A549 (cell line): ENCODE measurements at regions not wholly inside any gene's neighbourhood (a gene's known extent, or its start where the extent isn't known, plus 50 kb on each side); places are given as distances from the start of the nearest gene placed in this dataset.

Experiments used
- CHD2 ChIP-seq: fragments of 150-350 bp; IDR thresholded peaks from 2 replicates; pipeline ENCODE4 v1.6.1; 2014; ENCODE audit warnings: low read length; ENCODE audit not compliant: partially characterized antibody
- CTCF ChIP-seq: fragments of >200 bp; sonication (Bioruptor Twin); formaldehyde crosslinking; IDR thresholded peaks from 3 replicates; pipeline ENCODE4 v1.5.1; 2016
- KDM5A ChIP-seq: fragments of 200-600 bp; sonication (generic); IDR thresholded peaks from 2 replicates; pipeline ENCODE4 v1.6.1; 2016; ENCODE audit warnings: antibody characterized with exemption, mild to moderate bottlenecking
- PHF8 ChIP-seq: fragments of 200-600 bp; sonication (generic); IDR thresholded peaks from 2 replicates; pipeline ENCODE4 v1.6.1; 2016; ENCODE audit warnings: low read depth, mild to moderate bottlenecking, antibody characterized with exemption, moderate library complexity, borderline replicate concordance
- POLR2A ChIP-seq: IDR thresholded peaks from 2 replicates; pipeline ENCODE4 v1.6.1; 2012; ENCODE audit warnings: mild to moderate bottlenecking, low read length
- RFX5 ChIP-seq: fragments of 450-650 bp; IDR thresholded peaks from 2 replicates; pipeline ENCODE4 v1.7.1; 2014; ENCODE audit warnings: antibody characterized with exemption, mild to moderate bottlenecking, moderate library complexity
- USF2 ChIP-seq: fragments of 450-650 bp; IDR thresholded peaks from 2 replicates; pipeline ENCODE4 v1.6.1; 2014; ENCODE audit warnings: antibody characterized with exemption
- ZFP36 ChIP-seq: fragments of 450-650 bp; IDR thresholded peaks from 2 replicates; pipeline ENCODE4 v1.6.1; 2014; ENCODE audit warnings: borderline replicate concordance; ENCODE audit not compliant: partially characterized antibody

DNA sequence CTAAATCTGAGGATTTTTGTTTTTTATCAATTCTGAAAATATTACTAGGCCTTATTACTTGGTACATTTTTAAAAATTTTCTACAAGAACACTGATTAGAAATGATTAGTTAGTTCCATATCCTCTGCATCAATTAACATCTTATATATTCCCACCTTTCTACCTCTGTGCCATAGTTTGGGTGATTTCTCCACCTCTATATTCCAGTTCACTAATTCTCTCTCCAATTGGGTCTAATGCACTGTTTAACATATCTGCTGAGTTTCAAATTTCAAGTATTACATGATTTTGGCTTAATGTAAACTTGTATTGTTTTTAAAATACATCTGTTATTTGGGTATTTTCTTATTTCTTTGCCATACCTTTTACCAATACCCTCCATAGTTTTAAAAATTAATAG lies 705.7 kb upstream of the SALL3 start:
- no peak for TF ChIP-seq CTCF
- no peak for TF ChIP-seq PHF8
- TF ChIP-seq RFX5: no peak
- TF ChIP-seq KDM5A: no peak
- TF ChIP-seq ZFP36: no peak
- TF ChIP-seq USF2: no peak
- TF ChIP-seq CHD2: no peak
- no peak for TF ChIP-seq POLR2A
